ENCODE measurements at regions not wholly inside any gene's neighbourhood (a gene's known extent, or its start where the extent isn't known, plus 50 kb on each side); places are given as distances from the start of the nearest gene placed in this dataset.
"Not testable (repeated sequence)": the region's sequence is repeated elsewhere in the genome, so short reads cannot be mapped to it uniquely, and the experiment has no call there.

- no peak for DNase-seq (ENCODE audit: low spot score)
Measured at GRCh38 chr20:5492937-5493336, 117.9 kb downstream of the GPCPD1 start.

GRCh38 chr20:5491455-5491854 lies 119.4 kb downstream of the GPCPD1 start:
- no peak for DNase-seq (ENCODE audit: low spot score)

- DNase-seq (ENCODE audit: low spot score), result no peak
Measured at GRCh38 chr20:5489601-5490000, 121.2 kb downstream of the GPCPD1 start.

GRCh38 chr20:5488823-5489222 lies 122.0 kb downstream of the GPCPD1 start:
- no peak for DNase-seq (ENCODE audit: low spot score)

DNA sequence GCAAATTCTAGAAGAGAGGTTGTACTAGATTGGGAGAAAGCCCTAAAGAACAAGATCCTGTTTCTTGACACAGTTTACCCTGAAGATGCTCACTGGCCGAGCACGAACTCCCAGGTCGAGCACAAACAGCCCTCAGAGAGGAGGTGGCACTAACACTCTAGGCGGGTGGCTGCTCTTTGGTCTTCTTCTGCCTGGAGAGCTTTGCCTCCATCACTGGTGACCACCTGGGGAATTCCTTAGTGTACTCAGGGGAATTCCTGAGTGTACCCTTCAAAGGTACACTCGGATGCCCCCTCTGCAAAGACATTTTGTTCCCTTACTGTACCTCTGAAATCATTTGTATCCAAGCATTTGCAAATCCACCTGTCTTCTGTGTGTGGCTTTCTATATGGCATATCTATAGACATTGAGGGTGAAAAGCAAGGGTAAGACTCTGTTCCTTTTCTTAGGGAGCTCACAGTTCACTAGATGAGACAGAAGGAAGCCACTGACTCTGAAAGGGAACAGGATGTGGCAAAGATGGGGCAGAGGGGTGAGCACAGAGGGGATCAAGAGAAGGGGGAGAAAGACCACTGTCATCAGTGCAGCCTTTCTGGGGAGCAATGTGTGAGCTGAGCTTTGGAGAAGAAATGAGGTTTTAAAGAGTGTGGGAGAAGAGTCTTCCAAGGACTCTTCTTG lies 124.3 kb downstream of the GPCPD1 start:
- DNase-seq (ENCODE audit: low spot score), result no peak

DNA sequence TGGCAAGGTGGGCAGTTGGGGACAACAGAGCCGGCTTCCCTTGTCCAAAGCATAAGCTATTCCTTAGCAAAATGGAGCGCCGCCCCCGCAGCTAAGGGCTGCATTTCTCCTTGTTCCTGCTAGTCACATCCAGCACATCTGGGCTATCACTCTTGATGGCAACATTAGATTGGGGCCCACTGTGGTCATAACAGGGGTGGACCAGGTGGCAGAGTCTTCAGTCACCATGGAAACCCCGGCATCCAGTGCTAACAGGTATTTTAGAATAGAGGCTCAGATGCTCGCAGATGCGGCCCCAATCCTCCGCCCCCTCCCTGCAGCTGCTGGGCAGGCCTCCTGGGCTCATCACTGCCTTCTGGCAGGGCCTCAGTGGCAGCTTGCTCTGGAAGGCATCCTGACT lies 125.9 kb downstream of the GPCPD1 start:
- no peak for DNase-seq (ENCODE audit: low spot score)

DNA sequence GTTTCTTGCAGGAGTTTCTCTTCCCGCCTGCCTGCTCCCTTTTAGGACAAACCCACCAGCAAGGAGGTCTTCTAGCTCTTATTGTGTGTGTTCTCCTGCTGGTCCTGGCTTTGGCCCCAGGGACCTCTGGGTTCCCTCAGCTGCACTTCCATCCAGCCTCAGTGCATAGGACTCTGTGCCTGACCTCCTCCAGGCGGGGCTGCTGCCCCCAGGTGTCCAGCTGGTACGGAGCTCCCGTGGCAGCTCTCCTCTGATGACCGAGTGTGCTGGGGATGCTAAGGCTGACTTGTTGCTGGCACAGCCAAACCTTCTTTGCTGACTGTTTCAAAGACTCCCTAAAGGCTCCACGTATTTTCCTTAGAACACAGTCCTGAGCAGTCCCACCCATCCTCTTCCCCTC lies 126.5 kb downstream of the GPCPD1 start:
- no peak for DNase-seq (ENCODE audit: low spot score)

GRCh38 chr20:5482791-5483190 lies 128.0 kb downstream of the GPCPD1 start:
- DNase-seq (ENCODE audit: low spot score), result no peak

DNA sequence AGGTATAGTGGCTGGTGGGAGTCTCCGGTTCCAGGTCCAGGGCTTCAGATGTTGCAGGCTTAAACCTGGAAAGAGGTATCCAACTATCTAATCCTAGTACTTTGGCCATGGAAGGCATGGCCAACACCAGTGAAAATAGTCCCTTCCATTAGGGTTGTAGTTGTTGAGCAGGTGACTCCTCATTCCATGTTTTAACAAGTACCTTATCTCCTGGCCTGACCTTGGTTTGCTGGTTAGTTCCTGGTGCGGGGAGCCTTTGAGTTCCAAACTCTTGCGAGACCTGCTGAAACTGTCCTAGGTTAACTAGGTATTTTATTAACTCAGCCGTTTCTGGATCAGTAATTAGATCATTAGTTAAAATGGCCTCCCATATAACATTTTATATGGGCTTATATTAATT lies 128.9 kb downstream of the GPCPD1 start:
- DNase-seq (ENCODE audit: low spot score), result no peak

DNA sequence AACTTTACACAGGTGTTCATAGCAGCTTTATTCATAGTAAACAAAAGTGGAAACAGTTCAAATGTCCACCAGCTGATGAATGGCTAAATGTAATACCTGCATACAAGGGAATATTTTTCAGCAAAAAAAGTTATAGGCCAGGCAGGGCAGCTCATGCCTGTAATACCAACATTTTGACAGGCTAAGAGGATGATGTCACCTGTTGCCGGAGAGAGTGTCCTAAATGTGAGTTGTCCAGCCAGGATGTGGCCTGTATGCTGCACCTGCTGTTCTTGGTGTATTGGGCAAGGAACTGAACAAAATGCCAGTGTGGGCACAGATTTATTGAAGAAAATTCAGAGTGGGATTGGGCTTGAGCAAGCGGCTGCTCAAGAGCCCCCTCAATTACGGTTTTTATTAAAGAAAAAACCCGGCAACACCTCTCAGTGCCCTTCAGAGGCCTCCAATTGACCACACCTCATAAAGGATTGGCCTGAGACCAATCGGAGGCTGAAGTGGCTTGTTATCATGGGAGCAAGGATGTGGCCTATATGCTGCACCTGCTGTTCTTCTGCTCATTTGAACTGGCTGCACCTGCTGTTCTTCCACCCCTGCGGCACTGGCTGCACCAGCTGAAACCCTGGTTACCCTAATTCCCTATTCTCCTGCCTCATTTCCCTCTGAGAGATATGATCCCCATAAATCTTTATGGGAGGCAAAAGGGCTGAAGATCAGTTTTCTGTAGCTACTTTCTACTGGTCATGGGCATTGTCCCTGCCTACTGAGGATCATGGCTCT lies 129.8 kb downstream of the GPCPD1 start:
- no peak for DNase-seq (ENCODE audit: low spot score)

GRCh38 chr20:5474646-5475550 lies 135.9 kb downstream of the GPCPD1 start:
- DNase-seq (ENCODE audit: low spot score), result no peak

DNA sequence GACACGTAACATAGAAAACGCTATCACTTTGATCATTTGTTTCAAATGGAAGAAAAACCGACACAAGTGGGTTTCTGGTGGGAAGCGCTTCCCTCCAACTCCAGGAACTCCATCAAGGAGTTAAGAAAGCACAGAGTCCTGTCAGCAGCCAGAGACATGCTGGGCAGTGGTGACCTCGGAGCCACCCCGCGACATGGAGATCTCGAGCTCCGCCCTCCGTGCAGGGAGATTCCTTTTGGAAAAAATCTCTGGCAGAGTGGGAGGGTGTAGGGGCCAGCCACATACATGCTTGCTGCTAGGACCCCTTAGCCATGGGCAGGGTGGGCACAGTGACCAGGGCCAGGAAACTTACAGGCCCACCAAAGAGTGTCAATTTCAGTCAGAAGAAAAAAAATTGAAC lies 138.9 kb downstream of the GPCPD1 start:
- DNase-seq (ENCODE audit: low spot score), result not testable (repeated sequence)

- no peak for DNase-seq (ENCODE audit: low spot score)
Measured at GRCh38 chr20:5471368-5471767, 139.4 kb downstream of the GPCPD1 start.

DNA sequence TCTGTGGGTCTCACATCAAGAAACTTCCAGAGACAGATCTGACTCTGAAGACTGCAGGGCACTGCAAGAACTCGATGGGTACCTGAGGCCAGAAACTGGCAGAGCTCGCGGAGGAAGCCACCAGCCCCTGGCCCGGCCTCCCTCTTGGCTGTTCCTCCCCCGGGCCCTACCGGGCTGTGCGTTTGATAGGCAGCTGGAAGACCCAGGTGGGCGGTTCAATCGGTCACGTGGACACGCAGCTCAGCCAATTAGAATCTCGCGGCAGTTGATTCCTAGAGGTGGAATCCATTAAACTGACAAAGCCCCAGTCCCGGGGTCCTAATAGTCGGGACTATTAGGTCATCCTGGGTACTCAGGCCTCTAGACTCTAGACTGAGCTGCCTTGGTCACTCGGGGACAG lies 139.9 kb downstream of the GPCPD1 start:
- DNase-seq (ENCODE audit: low spot score), result no peak

GRCh38 chr20:5470458-5470857 lies 140.3 kb downstream of the GPCPD1 start:
- no peak for DNase-seq (ENCODE audit: low spot score)

DNA sequence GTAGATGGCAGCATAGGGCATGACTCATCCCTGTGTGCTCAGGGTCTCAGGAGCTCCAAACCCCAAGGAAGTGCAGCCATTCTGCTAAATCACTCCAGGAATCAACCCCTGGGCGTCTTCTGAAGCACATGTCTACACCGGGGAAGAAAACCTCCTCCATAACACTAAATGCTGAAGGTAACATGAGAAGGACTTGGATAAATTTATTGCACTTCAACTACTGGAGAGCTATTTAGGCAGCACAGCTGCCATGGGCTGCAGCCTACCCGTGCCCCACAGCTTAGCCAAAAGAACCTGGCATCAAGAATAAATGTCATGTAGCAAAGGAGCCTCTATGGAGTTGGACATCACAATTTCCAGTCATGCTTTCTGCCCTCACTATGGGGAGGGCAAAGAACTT lies 141.7 kb downstream of the GPCPD1 start:
- no peak for DNase-seq (ENCODE audit: low spot score)

DNA sequence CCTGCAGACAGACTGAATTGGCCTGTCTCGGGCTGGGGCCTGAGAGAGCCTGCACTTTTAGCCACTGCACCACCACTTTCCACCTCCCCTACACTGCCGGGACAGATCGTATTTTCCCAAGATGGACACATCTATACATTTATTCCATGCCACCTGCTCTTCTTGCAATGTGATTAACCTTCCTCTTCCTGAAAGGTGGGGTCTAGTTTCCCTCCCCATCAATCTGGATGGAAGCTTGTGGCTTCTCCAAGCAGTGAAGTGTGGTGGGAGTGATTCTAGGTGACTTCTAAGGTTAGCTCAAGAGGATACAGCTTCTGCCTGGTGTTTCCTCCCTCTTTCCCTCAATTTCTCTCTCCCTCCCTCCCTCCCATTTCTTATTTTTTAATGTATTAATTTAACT lies 143.7 kb downstream of the GPCPD1 start:
- DNase-seq (ENCODE audit: low spot score), result no peak

GRCh38 chr20:5465604-5465927 lies 145.2 kb downstream of the GPCPD1 start:
- DNase-seq (ENCODE audit: low spot score), result no peak

- no peak for DNase-seq (ENCODE audit: low spot score)
Measured at GRCh38 chr20:5464901-5465603, 145.8 kb downstream of the GPCPD1 start.

DNA sequence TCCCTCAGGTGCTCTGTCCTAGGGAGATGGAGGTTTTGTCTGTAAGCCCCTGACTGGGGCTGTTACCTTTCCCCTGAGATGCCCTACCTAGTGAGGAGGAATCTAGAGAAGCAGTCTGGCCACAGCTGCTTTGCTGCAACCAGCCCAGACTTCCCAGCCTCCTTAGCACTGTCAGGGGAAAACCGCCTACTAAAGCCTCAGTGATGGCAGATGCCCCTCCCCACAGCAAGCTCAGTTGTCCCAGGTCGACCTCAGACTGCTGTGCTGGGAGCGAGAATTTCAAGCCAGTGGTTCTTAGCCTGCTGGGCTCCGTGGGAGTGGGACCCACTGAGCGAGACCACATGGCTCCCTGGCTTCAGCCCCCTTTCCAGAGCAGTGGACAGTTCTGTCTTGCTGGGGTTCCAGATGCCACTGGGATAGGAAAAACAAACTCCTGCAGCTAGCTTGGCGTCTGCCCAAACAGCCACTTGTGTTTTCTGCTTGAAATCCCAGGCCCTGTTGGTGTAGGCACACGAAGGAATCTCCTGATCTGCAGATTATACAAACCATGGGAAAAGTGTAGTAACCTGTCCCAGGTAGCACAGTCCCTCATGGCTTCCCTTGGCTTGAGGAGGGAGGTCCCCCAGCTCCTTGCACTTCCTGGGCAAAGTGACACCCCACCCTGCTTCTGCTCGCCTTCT lies 146.4 kb upstream of the PROKR2 start:
- no peak for DNase-seq (ENCODE audit: low spot score)

DNA sequence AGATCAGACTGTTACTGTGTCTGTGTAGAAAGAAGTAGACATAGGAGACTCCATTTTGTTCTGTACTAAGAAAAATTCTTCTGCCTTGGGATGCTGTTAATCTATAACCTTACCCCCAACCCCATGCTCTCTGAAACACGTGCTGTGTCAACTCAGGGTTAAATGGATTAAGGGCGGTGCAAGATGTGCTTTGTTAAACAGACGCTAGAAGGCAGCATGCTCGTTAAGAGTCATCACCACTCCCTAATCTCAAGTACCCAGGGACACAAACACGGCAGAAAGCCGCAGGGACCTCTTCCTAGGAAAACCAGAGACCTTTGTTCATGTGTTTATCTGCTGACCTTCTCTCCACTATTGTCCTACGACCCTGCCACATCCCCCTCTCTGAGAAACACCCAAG lies 137.0 kb upstream of the PROKR2 start:
- not testable (repeated sequence) for DNase-seq (ENCODE audit: low spot score)

DNA sequence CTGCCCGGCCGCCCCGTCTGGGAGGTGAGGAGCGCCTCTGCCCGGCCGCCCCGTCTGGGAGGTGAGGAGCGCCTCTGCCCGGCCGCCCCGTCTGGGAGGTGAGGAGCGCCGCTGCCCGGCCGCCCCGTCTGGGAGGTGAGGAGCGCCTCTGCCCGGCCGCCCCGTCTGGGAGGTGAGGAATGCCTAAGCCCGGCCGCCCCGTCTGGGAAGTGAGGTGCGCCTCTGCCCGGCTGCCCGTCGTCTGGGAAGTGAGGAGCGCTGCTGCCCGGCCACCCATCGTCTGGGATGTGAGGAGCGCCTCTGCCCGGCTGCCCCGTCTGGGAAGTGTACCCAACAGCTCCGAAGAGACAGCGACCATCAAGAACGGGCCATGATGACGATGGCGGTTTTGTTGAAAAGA lies 136.6 kb upstream of the PROKR2 start:
- not testable (repeated sequence) for DNase-seq (ENCODE audit: low spot score)

Data from Ammon's horn (tissue), 1 donor.